HL-60/S4 treated with phorbol 12-myristate 13-acetate at 8.2 ng/mL for 4 days and 3 days (cell line): ENCODE measurements at regions not wholly inside any gene's neighbourhood (a gene's known extent, or its start where the extent isn't known, plus 50 kb on each side); places are given as distances from the start of the nearest gene placed in this dataset.

Source experiments
- in situ Hi-C: fragments of 300-500 bp; cut with MboI; formaldehyde crosslinking; loops from 2 replicates; pipeline ENCODE4 v1.15.0; 2022; ENCODE audit warnings: low sequenced_read_pairs

- in situ Hi-C loops, result loop anchor here (25.0 kb wide), 1 partner anchor 219 kb away; no protein-coding TSS in a partner anchor
Measured at GRCh38 chr6:166106076-166106686, 61.5 kb downstream of the TBXT start.

DNA sequence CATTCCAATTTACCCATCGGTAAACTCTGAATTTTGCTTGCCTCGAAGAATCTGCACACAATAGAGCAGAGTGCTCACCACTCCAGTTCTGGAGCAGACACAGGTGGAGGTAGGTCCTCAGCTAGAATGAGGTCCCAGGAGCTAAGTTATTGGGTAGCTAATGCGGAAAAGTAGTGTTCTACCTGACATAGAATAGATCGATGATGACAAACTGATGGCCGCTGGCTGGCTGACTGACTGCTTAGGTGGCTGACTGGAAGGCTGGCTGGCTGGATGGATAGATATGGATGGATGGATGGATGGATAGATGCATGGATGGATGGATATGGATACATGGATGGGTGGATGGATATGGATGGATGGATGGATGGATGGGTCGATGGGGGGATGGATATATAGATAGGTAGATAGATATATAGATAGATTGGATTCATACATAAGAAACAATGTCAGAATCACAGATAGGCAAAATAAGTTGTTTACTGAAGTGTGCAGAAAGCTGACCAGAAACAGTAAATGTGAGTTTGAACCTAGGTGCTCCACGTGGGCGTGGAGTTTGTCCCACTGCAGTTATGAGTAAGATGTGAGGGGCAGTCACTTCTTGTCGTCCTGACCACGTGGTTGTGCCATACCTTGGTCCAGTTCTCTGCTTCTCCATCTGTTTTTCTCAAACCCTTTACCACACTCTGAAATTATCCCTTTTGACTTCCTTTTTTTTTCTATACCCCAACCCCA is 62.1 kb downstream of the TBXT start:
- in situ Hi-C loops, result loop anchor here (25.0 kb wide), 1 partner anchor 218 kb away; no protein-coding TSS in a partner anchor

GRCh38 chr6:166104872-166105271 is 62.8 kb downstream of the TBXT start:
- in situ Hi-C loops, result loop anchor here (25.0 kb wide), 1 partner anchor 218 kb away; no protein-coding TSS in a partner anchor

- in situ Hi-C loops, result loop anchor here (25.0 kb wide), 1 partner anchor 217 kb away; no protein-coding TSS in a partner anchor
Measured at GRCh38 chr6:166104107-166104506, 63.5 kb downstream of the TBXT start.

GRCh38 chr6:166101819-166102419 is 65.7 kb downstream of the TBXT start:
- in situ Hi-C loops, result loop anchor here (25.0 kb wide), 1 partner anchor 215 kb away; no protein-coding TSS in a partner anchor

DNA sequence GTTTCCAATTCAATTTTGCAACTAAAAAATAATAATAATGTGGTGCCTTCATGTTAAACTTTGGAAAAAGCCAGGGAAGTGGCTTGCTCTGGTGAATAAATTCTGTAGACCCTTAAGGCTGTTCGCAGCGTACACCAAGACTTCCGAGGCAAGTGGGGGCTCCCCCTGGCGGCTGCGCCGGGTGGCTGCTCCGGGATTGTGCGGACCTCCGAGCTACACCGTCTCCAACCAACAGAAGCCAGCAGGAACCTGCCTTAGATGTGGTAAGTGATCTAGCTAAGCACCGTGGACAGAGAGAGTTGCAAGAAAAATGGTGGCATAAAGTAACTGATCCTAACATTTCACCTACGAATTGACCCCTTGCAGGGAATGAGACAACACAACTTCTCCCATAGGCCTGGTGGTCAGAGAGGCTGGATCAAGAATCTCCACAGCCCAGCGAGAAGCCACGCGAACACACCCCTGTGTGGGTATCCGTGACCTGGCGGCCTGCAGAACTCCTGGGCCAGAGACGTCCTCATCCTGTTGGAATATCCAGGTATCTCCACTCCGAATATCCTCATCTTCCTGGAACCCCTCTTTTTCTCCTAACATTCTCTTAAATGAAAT is 69.6 kb downstream of the TBXT start:
- in situ Hi-C loops, result no loop called here

DNA sequence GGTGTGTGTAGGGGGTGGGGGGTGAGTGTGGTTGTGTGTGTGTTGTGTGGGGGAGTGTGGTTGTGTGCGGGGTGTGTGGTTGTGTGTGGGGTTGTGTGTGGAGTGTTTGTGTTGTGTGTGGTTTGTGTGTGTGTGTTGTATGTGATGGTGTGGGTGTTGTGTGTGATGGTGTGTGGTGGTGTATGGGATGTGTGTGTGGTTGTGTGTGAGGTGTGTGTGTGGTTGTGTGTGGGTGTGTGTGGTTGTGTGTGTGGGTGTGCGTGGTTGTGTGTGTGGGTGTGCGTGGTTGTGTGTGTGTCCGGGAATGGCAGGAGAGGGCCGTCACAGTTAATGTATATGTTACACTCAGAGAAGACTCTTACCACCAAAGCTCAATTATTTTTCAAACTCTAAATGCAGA is 79.8 kb downstream of the TBXT start:
- in situ Hi-C loops, result no loop called here

- in situ Hi-C loops, result no loop called here
Measured at GRCh38 chr6:166087246-166087645, 80.4 kb downstream of the TBXT start.

- in situ Hi-C loops, result no loop called here
Measured at GRCh38 chr6:166085500-166085899, 82.2 kb downstream of the TBXT start.

GRCh38 chr6:166084951-166085350 is 82.7 kb downstream of the TBXT start:
- in situ Hi-C loops, result no loop called here

DNA sequence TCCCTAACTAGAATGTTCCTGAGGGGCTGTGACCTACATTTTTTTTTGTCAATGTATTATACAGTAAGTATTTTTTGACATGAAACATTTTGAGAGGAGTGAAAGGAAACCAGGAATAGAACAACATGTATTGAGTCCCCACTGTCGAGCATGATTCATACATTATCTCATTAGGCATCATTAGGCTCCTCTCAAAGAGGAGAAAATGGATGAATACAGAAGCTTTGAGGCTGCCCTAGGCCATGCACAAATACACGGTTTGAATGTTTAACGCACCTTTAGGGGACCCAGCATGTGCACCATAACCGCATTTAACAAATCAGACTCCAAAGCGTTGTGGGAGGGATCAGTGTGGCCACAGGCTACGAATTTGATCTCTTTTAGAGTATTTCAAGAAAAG is 87.8 kb downstream of the TBXT start:
- in situ Hi-C loops, result no loop called here

DNA sequence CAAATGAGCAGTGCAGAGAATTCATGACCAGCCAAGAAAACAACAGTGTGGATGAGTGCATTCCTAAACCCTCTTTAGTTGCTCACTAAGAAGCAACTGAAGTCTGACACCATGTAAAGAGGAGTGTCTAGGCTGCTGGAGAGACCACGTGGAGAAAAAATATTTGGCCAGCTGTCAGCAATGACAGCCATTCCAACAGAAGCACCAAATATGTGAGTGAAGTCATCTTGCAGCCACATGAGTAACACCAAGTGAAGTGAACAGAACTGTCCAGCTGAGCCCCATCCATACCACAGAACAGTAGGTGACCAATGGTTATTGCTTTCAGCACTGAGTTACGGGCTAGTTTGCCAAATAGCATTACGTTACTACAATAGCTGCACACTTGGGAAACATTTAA is 89.4 kb downstream of the TBXT start:
- in situ Hi-C loops, result no loop called here

DNA sequence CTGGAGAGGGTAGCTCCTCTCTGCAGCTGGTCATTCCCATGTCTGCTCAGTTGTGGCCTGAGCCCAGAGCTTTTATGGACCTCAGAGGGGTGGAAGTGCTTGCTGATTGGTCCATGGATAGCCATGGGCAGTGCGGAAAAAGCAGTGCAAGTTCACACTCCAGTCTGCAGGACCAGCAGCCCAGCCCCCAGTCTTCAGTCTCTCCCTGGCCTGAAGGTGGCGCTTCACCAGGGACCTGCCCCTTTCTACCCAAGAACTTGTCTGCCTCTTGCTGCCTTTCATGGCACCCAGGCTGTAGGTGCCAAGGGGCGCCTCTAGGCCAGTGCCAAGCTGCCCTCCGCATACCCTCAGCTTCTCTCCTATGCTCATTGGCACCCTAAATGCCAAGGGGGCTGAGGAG is 91.0 kb downstream of the TBXT start:
- in situ Hi-C loops, result no loop called here

GRCh38 chr6:166075925-166076324 is 91.7 kb downstream of the TBXT start:
- in situ Hi-C loops, result no loop called here

DNA sequence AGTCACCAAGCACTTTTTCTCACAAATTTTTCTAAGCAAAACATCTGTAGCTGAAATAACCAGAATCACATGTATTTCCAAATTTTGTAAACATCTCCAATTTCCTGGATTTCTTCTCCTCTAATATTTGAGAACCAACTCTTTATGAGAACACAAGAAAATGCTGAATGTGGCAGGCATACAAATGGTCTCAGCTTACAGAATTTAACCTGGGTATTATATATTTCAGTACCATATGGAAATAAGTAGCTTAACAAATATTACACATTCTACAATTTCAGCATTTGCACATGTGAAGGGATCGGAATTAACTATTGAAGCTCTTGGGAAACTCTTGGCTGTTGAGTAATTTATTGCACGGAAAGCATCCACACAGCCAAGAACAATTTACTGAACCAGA is 92.5 kb downstream of the TBXT start:
- in situ Hi-C loops, result no loop called here

DNA sequence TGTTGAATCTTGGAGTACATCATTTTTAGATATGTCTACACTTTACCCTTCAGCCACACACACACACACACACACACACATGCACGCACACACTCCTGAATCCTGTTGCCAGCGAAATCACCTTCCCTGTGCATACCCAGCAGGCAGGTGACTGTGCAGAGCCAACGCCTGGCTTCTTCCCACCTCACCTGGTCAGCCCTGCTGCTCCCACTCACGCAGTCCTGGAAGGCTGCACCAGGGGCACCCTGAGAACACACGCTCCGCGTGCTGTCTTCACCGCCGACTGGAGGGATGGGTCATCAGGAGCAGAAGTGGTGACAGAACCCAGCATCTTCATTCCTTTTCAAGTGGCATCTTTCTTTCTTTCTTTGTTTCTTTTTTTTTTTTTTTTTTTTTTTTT is 94.6 kb downstream of the TBXT start:
- in situ Hi-C loops, result no loop called here

DNA sequence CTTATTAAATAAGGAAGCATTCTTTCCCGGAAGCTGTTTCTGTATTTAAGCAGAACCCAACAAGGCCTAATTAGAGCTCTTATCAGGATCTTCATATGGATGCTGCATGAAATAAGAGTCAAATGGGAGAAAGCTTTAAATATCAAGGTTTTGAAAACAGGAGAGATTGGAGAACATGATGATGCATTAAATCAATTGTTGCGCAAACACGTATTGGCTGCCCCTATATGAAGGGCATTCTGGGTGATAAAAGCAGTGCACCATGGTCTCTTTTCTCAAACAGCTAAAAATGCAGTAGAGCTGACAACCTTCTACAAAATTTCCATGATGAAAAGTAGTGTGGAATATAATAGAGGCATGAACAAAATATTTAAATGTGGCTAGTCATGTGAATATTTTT is 98.9 kb downstream of the TBXT start:
- in situ Hi-C loops, result no loop called here

- in situ Hi-C loops, result no loop called here
Measured at GRCh38 chr6:166058064-166058739, 109.4 kb downstream of the TBXT start.

DNA sequence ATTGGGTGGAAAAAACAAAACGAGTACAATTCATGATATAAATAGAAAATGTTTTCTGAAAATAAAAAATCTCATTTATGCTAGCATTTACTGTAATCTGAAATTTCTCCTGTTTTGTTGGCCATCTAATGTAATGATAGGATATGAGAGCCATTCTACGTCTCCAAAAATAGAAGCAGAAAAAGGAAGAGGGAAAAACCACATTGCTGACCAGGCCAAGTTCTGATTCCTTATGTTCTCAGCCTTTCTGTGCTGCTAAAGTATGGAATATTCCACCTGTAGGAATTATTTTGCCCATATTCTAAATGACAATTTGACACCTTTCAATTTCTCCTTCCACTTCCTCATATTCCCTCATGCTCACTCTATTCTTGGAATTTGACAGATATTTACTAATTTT is 110.2 kb downstream of the TBXT start:
- in situ Hi-C loops, result no loop called here

- in situ Hi-C loops, result no loop called here
Measured at GRCh38 chr6:166056637-166057036, 111.0 kb downstream of the TBXT start.

GRCh38 chr6:166055801-166056200 is 111.8 kb downstream of the TBXT start:
- in situ Hi-C loops, result no loop called here
